ENCODE measurements at regions not wholly inside any gene's neighbourhood (a gene's known extent, or its start where the extent isn't known, plus 50 kb on each side); places are given as distances from the start of the nearest gene placed in this dataset.

DNA sequence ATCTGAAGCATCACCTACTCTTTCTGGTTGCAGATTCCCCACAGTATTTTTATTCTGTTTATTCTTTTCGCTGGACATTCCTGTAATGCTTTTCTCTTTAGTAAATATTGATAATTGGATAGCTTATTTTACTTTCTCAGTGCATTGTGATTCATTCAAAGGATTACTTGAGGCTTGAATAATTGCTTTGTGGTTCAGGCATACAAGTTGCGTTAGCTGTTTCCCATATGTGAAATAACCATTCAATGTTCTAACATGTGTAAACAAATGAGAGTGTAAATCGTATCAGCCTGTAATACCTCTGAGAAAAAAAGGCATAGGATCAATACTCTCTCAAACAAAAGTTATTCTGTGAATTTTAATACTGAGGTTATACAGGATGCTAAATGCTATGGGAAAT is 1004.2 kb upstream of the SEL1L start:
- TF ChIP-seq, protein P1, sequence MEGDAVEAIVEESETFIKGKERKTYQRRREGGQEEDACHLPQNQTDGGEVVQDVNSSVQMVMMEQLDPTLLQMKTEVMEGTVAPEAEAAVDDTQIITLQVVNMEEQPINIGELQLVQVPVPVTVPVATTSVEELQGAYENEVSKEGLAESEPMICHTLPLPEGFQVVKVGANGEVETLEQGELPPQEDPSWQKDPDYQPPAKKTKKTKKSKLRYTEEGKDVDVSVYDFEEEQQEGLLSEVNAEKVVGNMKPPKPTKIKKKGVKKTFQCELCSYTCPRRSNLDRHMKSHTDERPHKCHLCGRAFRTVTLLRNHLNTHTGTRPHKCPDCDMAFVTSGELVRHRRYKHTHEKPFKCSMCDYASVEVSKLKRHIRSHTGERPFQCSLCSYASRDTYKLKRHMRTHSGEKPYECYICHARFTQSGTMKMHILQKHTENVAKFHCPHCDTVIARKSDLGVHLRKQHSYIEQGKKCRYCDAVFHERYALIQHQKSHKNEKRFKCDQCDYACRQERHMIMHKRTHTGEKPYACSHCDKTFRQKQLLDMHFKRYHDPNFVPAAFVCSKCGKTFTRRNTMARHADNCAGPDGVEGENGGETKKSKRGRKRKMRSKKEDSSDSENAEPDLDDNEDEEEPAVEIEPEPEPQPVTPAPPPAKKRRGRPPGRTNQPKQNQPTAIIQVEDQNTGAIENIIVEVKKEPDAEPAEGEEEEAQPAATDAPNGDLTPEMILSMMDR (tag by site-specific recombination; IDR thresholded peaks at IDR 0.05) = no peak
- TF ChIP-seq ZNF776 (tag by site-specific recombination; IDR thresholded peaks at IDR 0.05; ENCODE audit: borderline replicate concordance) (no peak), ZNF777 (tag by site-specific recombination; IDR thresholded peaks at IDR 0.05; ENCODE audit: borderline replicate concordance) (no peak)
- TF ChIP-seq, protein P2, sequence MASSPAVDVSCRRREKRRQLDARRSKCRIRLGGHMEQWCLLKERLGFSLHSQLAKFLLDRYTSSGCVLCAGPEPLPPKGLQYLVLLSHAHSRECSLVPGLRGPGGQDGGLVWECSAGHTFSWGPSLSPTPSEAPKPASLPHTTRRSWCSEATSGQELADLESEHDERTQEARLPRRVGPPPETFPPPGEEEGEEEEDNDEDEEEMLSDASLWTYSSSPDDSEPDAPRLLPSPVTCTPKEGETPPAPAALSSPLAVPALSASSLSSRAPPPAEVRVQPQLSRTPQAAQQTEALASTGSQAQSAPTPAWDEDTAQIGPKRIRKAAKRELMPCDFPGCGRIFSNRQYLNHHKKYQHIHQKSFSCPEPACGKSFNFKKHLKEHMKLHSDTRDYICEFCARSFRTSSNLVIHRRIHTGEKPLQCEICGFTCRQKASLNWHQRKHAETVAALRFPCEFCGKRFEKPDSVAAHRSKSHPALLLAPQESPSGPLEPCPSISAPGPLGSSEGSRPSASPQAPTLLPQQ (tag by site-specific recombination; IDR thresholded peaks at IDR 0.05) = no peak
